GM18520 (cell line): ENCODE measurements at regions not wholly inside any gene's neighbourhood (a gene's known extent, or its start where the extent isn't known, plus 50 kb on each side); places are given as distances from the start of the nearest gene placed in this dataset.

Experiments
- ATAC-seq: cut with Tn5 transposase; IDR thresholded peaks from one replicate; pipeline ENCODE4 v1.9.1; 2021; ENCODE audit not compliant: unreplicated experiment

- ATAC-seq, result no peak
These were observed 64.3 kb upstream of the CCDC160 start for GRCh38 chrX:134172588-134173259.

- ATAC-seq, result no peak
These were observed 63.3 kb upstream of the CCDC160 start for GRCh38 chrX:134173541-134174272.

- ATAC-seq, result no peak
These were observed 62.7 kb upstream of the CCDC160 start for GRCh38 chrX:134174273-134174660.

- no peak for ATAC-seq
These were observed 62.1 kb upstream of the CCDC160 start for GRCh38 chrX:134174859-134175258.

GRCh38 chrX:134177527-134177926, 59.5 kb upstream of the CCDC160 start:
- ATAC-seq, result no peak

- no peak for ATAC-seq
These were observed 56.2 kb upstream of the CCDC160 start for GRCh38 chrX:134180601-134181274.

- no peak for ATAC-seq
These were observed 55.7 kb upstream of the CCDC160 start for GRCh38 chrX:134181275-134181660.

- ATAC-seq, result no peak
These were observed 53.3 kb upstream of the CCDC160 start for GRCh38 chrX:134183665-134184064.

- no peak for ATAC-seq
These were observed 52.0 kb upstream of the CCDC160 start for GRCh38 chrX:134184936-134185335.

GRCh38 chrX:134186362-134187121, 50.4 kb upstream of the CCDC160 start:
- peak; percentile 63 for ATAC-seq
